A673 (cell line): ENCODE measurements at regions not wholly inside any gene's neighbourhood (a gene's known extent, or its start where the extent isn't known, plus 50 kb on each side); places are given as distances from the start of the nearest gene placed in this dataset.

Source experiments
- CTCF ChIP-seq: fragments of 300-800, 200-600 bp; sonication (generic); conservative IDR thresholded peaks from 2 replicates; pipeline ENCODE4 v1.5.1; 2017; ENCODE audit warnings: low read depth, mild to moderate bottlenecking, antibody characterized with exemption, low read length, moderate library complexity, mixed read lengths
- EZH2 ChIP-seq: fragments of 200-600 bp; sonication (generic); IDR thresholded peaks from 2 replicates; pipeline ENCODE4 v1.6.1; 2017; ENCODE audit warnings: borderline replicate concordance, low read depth, mild to moderate bottlenecking, mixed read lengths, antibody characterized with exemption, low read length; ENCODE audit not compliant: poor library complexity, severe bottlenecking

GRCh38 chr3:159522276-159522675 is 466.4 kb upstream of the IL12A start:
- TF ChIP-seq CTCF (no peak), EZH2 (no peak)
